ENCODE measurements at regions not wholly inside any gene's neighbourhood (a gene's known extent, or its start where the extent isn't known, plus 50 kb on each side); places are given as distances from the start of the nearest gene placed in this dataset.

GRCh38 chrX:14363728-14364127 lies 165.6 kb upstream of the GLRA2 start:
- Histone ChIP-seq H3K4me3 (ENCODE audit: low read depth in 2 of 2, low read length in 1 of 2) (no peak overlapping the region), H3K4me1 (ENCODE audit: control insufficient read depth in 1 of 2, insufficient read depth in 2 of 2, low read depth in 1 of 2, low read length in 1 of 2) (0 out of 4 replicates have a peak, but pooled peaks cover 0 to 4% of the 10 kb centered on the region in 2 experiments), H3K9me2 (no peaks in the 10 kb centered on the region), H4K20me1 (ENCODE audit: insufficient read depth) (no peaks in the 10 kb centered on the region), H3K79me2 (ENCODE audit: insufficient read depth) (no peaks in the 10 kb centered on the region), H3K27ac (ENCODE audit: low read depth in 2 of 2, low read length in 1 of 2) (no peak overlapping the region), H2AFZ (ENCODE audit: low read depth) (no peak overlapping the region), H3K9ac (no peak overlapping the region), H3K9me3 (no peaks in the 10 kb centered on the region), H3K4me2 (no peak overlapping the region), H3K27me3 (ENCODE audit: insufficient read depth) (no peaks in the 10 kb centered on the region), H3F3A (replicated peaks; ENCODE audit: insufficient read depth) (no peaks in the 10 kb centered on the region), H3K36me3 (replicated peaks in 1 of 2; ENCODE audit: control insufficient read depth in 1 of 2, insufficient read depth in 2 of 2, low read length in 1 of 2) (no peaks in the 10 kb centered on the region)
- WGBS (ENCODE audit: low lambda C conversion rate) = 8% methylated on average over 4 of the region's 4 CpGs
- POLR2A ChIA-PET = no interaction called here
- DNase-seq = no peak
- CTCF ChIA-PET = interaction anchor here (0.7 to 1.5 kb wide), 2 partner anchors 19 to 1841 kb away, joined by 3 to 5 read pairs; no protein-coding TSS in a partner anchor
- TF ChIP-seq RFX5 (IDR thresholded peaks at IDR 0.05; ENCODE audit: low read length) = no peak

DNA sequence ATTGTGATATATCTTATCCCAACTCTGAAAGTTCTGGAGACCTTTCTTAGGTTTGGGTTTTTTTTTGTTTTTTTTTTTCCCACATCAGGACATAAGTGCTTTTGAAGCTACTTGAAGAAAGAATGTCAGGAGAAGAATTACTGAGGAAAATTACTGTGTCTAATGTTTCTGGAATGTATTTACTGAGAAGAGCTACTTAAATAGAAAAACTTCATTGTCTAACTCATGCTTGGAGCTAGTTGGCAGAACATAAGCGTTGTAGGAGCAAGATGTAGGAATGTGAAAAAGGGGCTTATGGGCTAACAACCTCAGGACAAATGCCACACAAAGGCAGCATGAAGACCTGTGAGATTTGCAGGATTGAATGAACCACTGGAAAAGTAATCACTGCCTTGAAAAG lies 166.6 kb upstream of the GLRA2 start:
- WGBS (ENCODE audit: low lambda C conversion rate) = 3% methylated on average over 1 of the region's 1 CpG
- CTCF ChIA-PET = interaction anchor here (0.6 to 1.5 kb wide), 3 partner anchors 16 to 24 kb away, joined by 3 to 5 read pairs (median 3); no protein-coding TSS in a partner anchor
- no peak overlapping the region for H3K27ac ChIP-seq (ENCODE audit: low read depth in 2 of 2, low read length in 1 of 2)

GRCh38 chrX:14361435-14361834 lies 167.9 kb upstream of the GLRA2 start:
- 16% methylated on average over 2 of the region's 2 CpGs for WGBS (ENCODE audit: low lambda C conversion rate)
- Histone ChIP-seq H3K9me3 (no peaks in the 10 kb centered on the region), H4K20me1 (ENCODE audit: insufficient read depth) (no peaks in the 10 kb centered on the region), H3K27me3 (ENCODE audit: insufficient read depth) (no peaks in the 10 kb centered on the region), H2AFZ (ENCODE audit: low read depth) (no peak overlapping the region), H3K9ac (no peak overlapping the region), H3K4me3 (ENCODE audit: low read depth in 2 of 2, low read length in 1 of 2) (no peak overlapping the region), H3K4me2 (no peak overlapping the region), H3K36me3 (replicated peaks in 1 of 2; ENCODE audit: control insufficient read depth in 1 of 2, insufficient read depth in 2 of 2, low read length in 1 of 2) (no peaks in the 10 kb centered on the region), H3K79me2 (ENCODE audit: insufficient read depth) (no peaks in the 10 kb centered on the region), H3F3A (replicated peaks; ENCODE audit: insufficient read depth) (no peaks in the 10 kb centered on the region), H3K27ac (ENCODE audit: low read depth in 2 of 2, low read length in 1 of 2) (no peak overlapping the region), H3K9me2 (no peaks in the 10 kb centered on the region), H3K4me1 (ENCODE audit: control insufficient read depth in 1 of 2, insufficient read depth in 2 of 2, low read depth in 1 of 2, low read length in 1 of 2) (peaks cover 0 to 4% of the 10 kb centered on the region in 2 experiments; a peak in 1 of 4 replicates)
- ChIA-PET CTCF (no interaction called here), POLR2A (no interaction called here)
- TF ChIP-seq GATA2 (CRISPR knock-in tag; IDR thresholded peaks at IDR 0.05) (no peak), TAF1 (IDR thresholded peaks at IDR 0.05; ENCODE audit: borderline replicate concordance, low read depth, low read length) (no peak), FOXM1 (IDR thresholded peaks at IDR 0.05; ENCODE audit: low read depth) (no peak)
- TF ChIP-seq, protein P1, sequence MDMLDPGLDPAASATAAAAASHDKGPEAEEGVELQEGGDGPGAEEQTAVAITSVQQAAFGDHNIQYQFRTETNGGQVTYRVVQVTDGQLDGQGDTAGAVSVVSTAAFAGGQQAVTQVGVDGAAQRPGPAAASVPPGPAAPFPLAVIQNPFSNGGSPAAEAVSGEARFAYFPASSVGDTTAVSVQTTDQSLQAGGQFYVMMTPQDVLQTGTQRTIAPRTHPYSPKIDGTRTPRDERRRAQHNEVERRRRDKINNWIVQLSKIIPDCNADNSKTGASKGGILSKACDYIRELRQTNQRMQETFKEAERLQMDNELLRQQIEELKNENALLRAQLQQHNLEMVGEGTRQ (IDR thresholded peaks at IDR 0.05; ENCODE audit: borderline replicate concordance, low read depth, low read length) = no peak
- DNase-seq = no peak

More for the DNA sequence above, 166.6 kb upstream of the GLRA2 start:
- H3K9me3 ChIP-seq = no peaks in the 10 kb centered on the region
- no peaks in the 10 kb centered on the region for H3K79me2 ChIP-seq (ENCODE audit: insufficient read depth)
- TF ChIP-seq, protein P2, sequence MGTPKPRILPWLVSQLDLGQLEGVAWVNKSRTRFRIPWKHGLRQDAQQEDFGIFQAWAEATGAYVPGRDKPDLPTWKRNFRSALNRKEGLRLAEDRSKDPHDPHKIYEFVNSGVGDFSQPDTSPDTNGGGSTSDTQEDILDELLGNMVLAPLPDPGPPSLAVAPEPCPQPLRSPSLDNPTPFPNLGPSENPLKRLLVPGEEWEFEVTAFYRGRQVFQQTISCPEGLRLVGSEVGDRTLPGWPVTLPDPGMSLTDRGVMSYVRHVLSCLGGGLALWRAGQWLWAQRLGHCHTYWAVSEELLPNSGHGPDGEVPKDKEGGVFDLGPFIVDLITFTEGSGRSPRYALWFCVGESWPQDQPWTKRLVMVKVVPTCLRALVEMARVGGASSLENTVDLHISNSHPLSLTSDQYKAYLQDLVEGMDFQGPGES (IDR thresholded peaks at IDR 0.05; ENCODE audit: low read depth, low read length) = no peak
- no peaks in the 10 kb centered on the region for H3K9me2 ChIP-seq
- no peaks in the 10 kb centered on the region for H3K36me3 ChIP-seq (replicated peaks in 1 of 2; ENCODE audit: control insufficient read depth in 1 of 2, insufficient read depth in 2 of 2, low read length in 1 of 2)
- no peaks in the 10 kb centered on the region for H3K27me3 ChIP-seq (ENCODE audit: insufficient read depth)
- H3F3A ChIP-seq (replicated peaks; ENCODE audit: insufficient read depth) = no peaks in the 10 kb centered on the region
- H3K9ac ChIP-seq = no peak overlapping the region
- H2AFZ ChIP-seq (ENCODE audit: low read depth) = no peak overlapping the region
- POLR2A ChIA-PET = no interaction called here
- H4K20me1 ChIP-seq (ENCODE audit: insufficient read depth) = no peaks in the 10 kb centered on the region
- no peak overlapping the region for H3K4me3 ChIP-seq (ENCODE audit: low read depth in 2 of 2, low read length in 1 of 2)
- 0 out of 4 replicates have a peak, but pooled peaks cover 0 to 4% of the 10 kb centered on the region in 2 experiments for H3K4me1 ChIP-seq (ENCODE audit: control insufficient read depth in 1 of 2, insufficient read depth in 2 of 2, low read depth in 1 of 2, low read length in 1 of 2)
- no peak for DNase-seq
- H3K4me2 ChIP-seq = no peak overlapping the region

Data from SK-N-SH (cell line).